H4 (cell line): ENCODE measurements at regions not wholly inside any gene's neighbourhood (a gene's known extent, or its start where the extent isn't known, plus 50 kb on each side); places are given as distances from the start of the nearest gene placed in this dataset.

Source experiments
- DNase-seq: peaks from one replicate; pipeline ENCODE4 v3.0.0-alpha.2; 2015; ENCODE audit warnings: low spot score

DNA sequence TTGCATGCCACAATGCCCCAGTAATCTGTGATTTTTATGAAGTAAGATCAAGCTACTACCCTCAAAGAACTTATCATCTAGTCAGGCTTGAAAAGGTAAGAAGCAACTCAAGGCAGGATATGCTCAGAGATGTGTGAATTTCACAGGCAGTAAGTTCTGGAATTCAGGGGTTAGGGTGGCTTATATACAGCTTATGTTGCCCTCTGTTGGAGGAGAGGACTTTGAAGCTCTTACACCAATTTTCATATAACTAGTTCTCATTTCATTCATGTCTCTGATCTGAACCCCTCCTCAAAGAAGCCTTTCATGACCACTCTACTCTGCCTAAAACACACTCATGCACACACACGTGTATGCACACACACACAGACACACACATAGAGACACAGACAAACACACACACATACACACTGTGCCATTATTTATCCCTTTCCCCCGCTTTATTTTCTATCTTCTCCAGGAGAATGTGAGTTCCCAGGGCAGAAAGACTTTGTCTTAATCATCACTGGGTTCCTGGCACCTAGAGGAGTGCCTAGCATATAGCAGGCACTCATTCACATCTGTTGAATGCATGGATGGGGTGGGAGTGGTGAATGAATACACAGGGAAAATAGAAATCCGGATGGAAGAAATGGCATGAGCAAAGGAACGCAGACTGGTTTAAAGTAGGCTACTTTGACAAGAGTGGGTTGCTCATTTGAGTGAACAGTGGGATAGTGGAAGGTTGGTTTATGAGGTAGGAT, 220.7 kb upstream of the ZBED5 start:
- no peak for DNase-seq

GRCh38 chr11:11077898-11078297, 220.0 kb upstream of the ZBED5 start:
- no peak for DNase-seq

GRCh38 chr11:11076879-11077278, 219.0 kb upstream of the ZBED5 start:
- DNase-seq: no peak

DNA sequence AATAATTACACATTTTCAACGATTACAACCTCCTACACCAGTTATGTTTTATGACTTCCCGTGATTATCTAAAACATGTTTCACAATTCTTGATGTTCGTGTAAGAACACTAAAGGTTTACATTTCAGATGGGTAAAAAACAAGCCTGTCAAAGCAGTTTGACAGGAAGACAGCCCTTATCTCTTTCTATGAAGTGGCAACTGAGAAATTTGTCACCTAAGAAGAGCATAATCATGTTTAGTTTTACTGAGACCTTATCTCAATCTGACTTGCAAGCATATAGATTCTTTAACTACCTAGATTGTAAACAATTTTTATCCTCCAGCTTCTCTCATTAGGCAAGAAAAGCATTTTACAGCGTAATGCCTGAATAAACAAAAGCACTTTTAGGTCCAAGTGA, 218.4 kb upstream of the ZBED5 start:
- no peak for DNase-seq

DNA sequence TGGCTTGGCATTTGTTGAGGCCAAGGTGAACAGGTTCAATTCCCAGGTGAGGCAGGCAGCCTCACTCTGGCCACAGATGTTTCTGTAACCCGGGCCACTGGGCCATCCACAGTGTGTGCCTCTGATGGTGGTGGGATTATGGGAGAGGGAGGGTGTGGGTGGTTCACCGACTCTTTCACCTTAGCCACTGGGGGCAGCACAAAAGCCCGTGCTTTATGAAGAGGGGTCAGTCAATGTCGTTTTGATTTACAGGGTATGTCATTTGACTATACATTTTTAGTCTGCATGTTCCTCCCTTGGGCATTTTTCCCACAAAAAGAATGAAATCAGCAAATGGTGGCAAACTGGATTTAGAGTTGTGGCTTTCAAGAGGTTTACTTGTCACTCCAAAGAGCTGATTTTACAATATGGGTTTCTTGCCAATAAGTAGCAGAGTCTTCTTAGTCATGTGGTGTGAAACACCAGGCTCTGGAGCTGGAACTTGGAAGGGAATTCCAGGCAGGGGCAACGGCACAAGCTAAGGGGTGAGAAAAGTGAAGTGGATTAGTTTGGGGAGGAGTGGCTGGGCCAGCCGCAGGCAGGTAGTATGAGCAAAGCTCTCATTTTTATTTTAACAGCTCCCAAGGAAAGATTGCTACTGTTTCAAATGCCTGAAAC, 217.8 kb upstream of the ZBED5 start:
- no peak for DNase-seq

DNA sequence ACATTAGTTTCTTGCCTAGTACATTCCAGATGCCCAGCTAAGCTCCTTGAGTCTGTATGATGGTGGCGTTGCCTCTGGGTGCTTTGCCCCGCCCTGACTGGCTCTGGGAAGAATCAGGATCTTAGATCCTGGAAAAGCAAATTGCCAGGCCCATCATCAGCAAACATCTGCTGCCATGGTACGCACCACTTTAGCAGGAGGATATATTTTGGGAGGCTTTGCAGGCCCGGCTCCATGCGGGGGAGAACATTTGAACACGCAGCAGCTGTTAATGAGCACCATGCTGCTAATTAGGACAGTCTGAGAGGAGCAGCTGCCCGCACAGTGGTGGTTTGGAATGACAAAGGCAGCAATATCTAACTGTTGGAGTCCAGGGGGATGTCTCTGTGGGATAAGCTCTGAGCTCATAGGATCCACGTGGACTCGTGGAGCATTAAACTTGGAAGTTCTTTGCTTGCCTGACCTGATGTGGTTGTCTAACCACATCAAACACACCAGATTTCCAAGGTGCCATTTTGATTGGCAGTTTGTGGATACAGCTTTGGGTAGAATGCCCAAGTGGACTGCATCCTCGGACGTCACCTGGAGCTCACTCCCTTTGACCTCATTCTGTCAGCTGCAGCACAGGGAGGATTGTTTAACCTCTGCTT, 217.0 kb upstream of the ZBED5 start:
- DNase-seq: no peak

- DNase-seq: no peak
Measured at GRCh38 chr11:11073996-11074395, 216.1 kb upstream of the ZBED5 start.

DNA sequence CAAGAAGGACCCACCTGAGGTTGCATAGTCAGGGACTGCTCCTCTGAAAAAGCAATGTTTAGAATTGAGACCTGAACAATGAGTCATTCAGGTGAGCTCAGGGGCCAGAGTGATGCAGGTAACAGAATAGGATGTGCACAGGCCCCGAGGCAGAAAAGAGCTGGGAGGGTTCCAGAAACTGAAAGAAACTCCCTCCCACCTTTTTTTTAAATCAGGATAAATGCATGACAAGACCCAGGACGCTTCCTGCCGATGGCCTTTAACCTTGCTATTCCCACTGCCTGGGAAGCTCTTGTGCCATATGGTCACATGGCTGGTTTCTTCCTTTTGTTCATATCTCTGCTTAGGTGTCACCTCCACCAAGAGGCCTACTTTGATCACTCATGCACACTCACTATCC, 214.2 kb upstream of the ZBED5 start:
- DNase-seq: no peak

DNA sequence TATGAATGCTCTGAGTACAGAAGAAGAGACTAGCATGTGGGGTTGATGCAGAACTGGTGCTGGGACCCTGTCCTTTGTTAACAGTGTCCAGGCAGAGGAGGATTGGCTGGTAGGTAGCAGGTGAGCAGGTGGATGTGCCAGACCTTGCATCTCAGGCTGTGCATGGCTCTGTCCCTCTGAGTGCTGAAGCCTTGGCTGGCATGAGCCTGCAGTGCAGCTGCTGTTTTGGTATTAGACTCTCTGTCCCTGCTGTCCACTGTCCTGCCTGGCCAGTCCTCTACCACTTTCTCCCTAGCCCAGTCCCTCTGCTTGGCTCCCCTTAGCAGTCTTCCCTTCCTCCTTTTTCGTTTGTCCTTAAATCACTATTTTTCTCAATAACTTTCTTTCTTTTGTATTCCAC, 213.6 kb upstream of the ZBED5 start:
- DNase-seq: no peak

DNA sequence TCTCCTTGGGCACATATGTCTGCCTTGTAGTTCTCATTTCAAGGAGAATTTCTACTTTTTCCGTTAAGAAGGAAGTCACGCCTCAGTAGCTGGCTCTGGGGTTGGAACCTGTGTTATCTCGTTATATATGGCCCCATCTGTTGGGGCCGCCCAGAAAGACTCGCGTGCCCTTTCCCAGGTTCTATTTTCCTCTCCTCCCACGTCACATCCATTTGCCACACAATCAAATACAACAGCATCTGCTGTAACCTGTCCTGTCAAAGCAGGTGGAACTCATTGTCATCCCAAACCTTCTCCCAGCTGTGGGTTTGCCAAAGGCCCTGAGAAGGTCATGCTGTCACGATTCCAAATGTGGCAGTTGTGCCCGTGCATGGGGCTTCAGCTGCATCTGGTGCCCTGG, 213.1 kb upstream of the ZBED5 start:
- no peak for DNase-seq

GRCh38 chr11:11069841-11070835, 212.3 kb upstream of the ZBED5 start:
- DNase-seq: no peak

DNA sequence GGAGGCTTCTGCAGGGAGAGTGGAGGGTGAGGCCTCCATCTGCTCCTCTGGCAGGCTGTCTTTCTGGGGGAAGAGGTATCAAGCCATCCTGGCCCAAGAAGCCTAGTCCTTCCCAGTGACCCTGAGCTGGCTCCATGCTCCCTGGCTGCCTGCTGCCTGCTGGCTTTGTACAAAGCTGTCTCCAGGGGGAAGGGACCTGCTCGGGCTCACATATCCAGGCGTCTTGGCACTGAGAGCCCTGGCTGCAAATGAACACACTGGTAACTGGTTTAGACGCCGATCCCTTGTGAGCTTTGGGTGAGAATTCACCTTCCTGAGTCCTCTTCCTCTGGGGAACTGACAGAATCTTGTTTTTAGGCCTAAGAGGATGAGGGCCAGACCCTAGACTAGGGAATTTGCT, 210.3 kb upstream of the ZBED5 start:
- DNase-seq: no peak

DNA sequence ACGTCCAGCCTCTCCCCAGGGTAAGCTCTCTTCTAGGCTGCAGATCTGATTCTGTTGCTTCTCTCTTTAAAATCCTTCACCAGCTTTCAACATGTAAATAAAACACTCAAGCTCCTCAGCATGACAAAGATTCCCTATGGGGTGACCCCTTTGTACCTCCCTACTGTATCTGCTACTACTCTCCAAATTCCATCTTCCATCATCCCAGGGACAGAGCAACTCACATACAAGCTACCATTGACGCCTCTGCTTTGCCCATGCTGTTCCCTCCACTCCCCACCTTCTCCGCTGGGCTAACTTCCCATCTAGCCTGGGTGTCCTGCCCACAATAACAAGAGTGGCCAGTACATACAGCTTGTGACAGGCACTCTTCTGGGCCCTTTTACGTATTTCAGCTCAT, 207.5 kb upstream of the ZBED5 start:
- DNase-seq: no peak

DNA sequence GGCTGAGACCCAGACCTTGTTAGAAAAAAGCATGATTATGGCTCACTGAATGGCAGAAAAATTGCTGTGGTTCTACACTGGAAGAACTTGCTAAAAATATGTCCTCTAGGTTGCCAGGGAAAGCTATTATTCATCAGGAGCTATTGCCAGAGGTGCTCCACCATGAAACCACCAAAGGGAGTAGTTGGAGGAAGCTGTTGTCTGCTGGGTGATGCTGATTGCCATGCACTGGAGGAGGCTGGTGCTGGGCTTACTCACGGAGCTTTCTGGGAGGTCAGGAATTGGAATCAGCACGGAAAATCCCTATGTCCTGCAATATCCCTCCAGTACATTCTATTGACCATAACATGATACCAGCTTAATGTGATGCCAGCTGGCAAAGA, 199.6 kb upstream of the ZBED5 start:
- DNase-seq: no peak

- no peak for DNase-seq
Measured at GRCh38 chr11:11056749-11057471, 199.1 kb upstream of the ZBED5 start.

GRCh38 chr11:11056316-11056715, 198.5 kb upstream of the ZBED5 start:
- no peak for DNase-seq

DNA sequence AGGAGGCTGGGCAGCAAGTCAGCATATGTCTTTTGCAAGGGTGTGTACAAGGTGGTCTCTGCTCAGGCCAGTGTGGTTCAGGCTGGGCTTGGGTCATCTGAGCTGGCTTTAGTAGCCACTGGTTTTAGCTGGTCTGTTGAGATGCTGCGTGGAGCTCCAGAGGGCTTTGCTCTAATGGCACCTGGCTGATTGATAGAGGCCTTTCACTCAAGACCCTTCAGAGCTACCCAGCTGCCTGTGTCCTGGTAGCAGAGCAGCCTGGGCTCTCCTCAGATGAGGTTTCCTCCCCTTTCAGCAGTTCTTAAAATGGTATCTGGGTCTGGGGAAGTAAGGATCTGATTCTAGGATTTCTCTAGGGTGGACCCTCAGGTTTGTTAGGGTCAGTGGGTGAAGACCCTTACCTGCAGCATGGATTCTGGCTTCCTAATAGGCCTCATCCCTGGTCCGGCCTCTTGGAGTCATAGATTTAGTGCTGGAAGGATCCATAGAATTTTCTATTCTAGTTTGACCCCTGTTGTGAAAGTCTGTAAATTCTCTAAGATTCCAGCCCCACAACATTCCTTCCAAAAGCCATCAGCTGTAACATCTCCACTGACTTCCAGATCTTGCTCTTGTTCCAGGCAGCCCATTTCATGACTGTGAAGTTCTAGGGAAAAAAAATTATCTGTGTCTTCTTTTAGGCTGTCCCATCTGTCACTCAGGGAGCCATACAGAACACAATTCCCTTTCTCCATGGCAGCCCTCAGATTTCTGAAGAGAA, 190.2 kb upstream of the ZBED5 start:
- DNase-seq: no peak

- no peak for DNase-seq
Measured at GRCh38 chr11:11046781-11047180, 188.9 kb upstream of the ZBED5 start.

- no peak for DNase-seq
Measured at GRCh38 chr11:11045156-11045930, 187.5 kb upstream of the ZBED5 start.
